AG04450 (cell line): ENCODE measurements at regions not wholly inside any gene's neighbourhood (a gene's known extent, or its start where the extent isn't known, plus 50 kb on each side); places are given as distances from the start of the nearest gene placed in this dataset.

Source experiments
- CTCF ChIA-PET: fragments of 300-600, 350-600 bp; formaldehyde crosslinking; extraction: SDS; loops from one replicate; lab custom pipeline; 2022; ENCODE audit warnings: antibody characterized with exemption, inconsistent platforms; lab: Charles Lee
- POLR2A ChIA-PET: fragments of 350-600 bp; formaldehyde crosslinking; extraction: SDS; loops from one replicate; lab custom pipeline; 2021; ENCODE audit warnings: antibody characterized with exemption, inconsistent platforms; lab: Yijun Ruan, JAX
- DNase-seq: peaks from one replicate; pipeline ENCODE4 v3.0.0-alpha.2; 2011; ENCODE audit warnings: low read depth, low spot score
- H3K27ac ChIP-seq: one replicate; pipeline ENCODE4 v1.5.1; 2012; ENCODE audit warnings: low read depth, low read length, control low read depth
- H3K27me3 ChIP-seq: one replicate; pipeline ENCODE4 v1.6.0; 2012; ENCODE audit warnings: low read length; ENCODE audit not compliant: control insufficient read depth, insufficient read depth
- H3K4me3 ChIP-seq: 2 replicates; pipeline ENCODE4 v1.5.1; 2011; ENCODE audit warnings: mild to moderate bottlenecking, low read depth, low read length, control low read depth
- H3K9me3 ChIP-seq: 2 replicates; pipeline ENCODE4 v1.5.1; 2012; ENCODE audit warnings: low read length; ENCODE audit not compliant: control insufficient read depth, insufficient read depth
- TF ChIP-seq, protein P1 (sequence below): IDR thresholded peaks from 2 replicates; pipeline ENCODE4 v1.5.1; 2011; ENCODE audit warnings: low read depth, low read length, control low read depth, inconsistent platforms

GRCh38 chr16:85312642-85313525, 200.6 kb upstream of the CIBAR2 start:
- POLR2A ChIA-PET = no interaction called here
- H3K4me3 ChIP-seq = no peak overlapping the region
- H3K27ac ChIP-seq = no peak overlapping the region
- no peaks in the 10 kb centered on the region for H3K27me3 ChIP-seq
- no peak for DNase-seq
- TF ChIP-seq, protein P1, sequence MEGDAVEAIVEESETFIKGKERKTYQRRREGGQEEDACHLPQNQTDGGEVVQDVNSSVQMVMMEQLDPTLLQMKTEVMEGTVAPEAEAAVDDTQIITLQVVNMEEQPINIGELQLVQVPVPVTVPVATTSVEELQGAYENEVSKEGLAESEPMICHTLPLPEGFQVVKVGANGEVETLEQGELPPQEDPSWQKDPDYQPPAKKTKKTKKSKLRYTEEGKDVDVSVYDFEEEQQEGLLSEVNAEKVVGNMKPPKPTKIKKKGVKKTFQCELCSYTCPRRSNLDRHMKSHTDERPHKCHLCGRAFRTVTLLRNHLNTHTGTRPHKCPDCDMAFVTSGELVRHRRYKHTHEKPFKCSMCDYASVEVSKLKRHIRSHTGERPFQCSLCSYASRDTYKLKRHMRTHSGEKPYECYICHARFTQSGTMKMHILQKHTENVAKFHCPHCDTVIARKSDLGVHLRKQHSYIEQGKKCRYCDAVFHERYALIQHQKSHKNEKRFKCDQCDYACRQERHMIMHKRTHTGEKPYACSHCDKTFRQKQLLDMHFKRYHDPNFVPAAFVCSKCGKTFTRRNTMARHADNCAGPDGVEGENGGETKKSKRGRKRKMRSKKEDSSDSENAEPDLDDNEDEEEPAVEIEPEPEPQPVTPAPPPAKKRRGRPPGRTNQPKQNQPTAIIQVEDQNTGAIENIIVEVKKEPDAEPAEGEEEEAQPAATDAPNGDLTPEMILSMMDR = no peak
- CTCF ChIA-PET = interaction anchor here (1.8 kb wide), 1 partner anchor 60 kb away, joined by 5 read pairs; no protein-coding TSS in a partner anchor
- H3K9me3 ChIP-seq = no peaks in the 10 kb centered on the region

GRCh38 chr16:85313526-85314301, 201.4 kb upstream of the CIBAR2 start:
- DNase-seq = no peak
- Histone ChIP-seq H3K27me3 (no peaks in the 10 kb centered on the region), H3K9me3 (no peaks in the 10 kb centered on the region), H3K27ac (no peak overlapping the region), H3K4me3 (no peak overlapping the region)
- POLR2A ChIA-PET = no interaction called here
- CTCF ChIA-PET = interaction anchor here (0.5 to 1.8 kb wide), 2 partner anchors 61 to 68 kb away, joined by 3 to 5 read pairs; no protein-coding TSS in a partner anchor
- TF ChIP-seq, protein P1 = no peak

- Histone ChIP-seq H3K27ac (no peak overlapping the region), H3K27me3 (no peaks in the 10 kb centered on the region), H3K4me3 (no peak overlapping the region), H3K9me3 (no peaks in the 10 kb centered on the region)
- ChIA-PET POLR2A (no interaction called here), CTCF (interaction anchor here (1.8 kb wide), 1 partner anchor 62 kb away, joined by 5 read pairs; no protein-coding TSS in a partner anchor)
- no peak for DNase-seq
- TF ChIP-seq, protein P1 = no peak
Observed at GRCh38 chr16:85314512-85314971, 202.3 kb upstream of the CIBAR2 start.

GRCh38 chr16:85315866-85316265, 203.6 kb upstream of the CIBAR2 start:
- no peak for DNase-seq
- Histone ChIP-seq H3K27ac (no peak overlapping the region), H3K27me3 (no peaks in the 10 kb centered on the region), H3K4me3 (no peak overlapping the region), H3K9me3 (no peaks in the 10 kb centered on the region)
- CTCF ChIA-PET = interaction anchor here (0.7 kb wide), 1 partner anchor 32 kb away, joined by 3 read pairs; no protein-coding TSS in a partner anchor
- POLR2A ChIA-PET = no interaction called here
- TF ChIP-seq, protein P1 = no peak
